ENCODE measurements at regions not wholly inside any gene's neighbourhood (a gene's known extent, or its start where the extent isn't known, plus 50 kb on each side); places are given as distances from the start of the nearest gene placed in this dataset.

- Histone ChIP-seq H3K4me1 (replicated peaks; ENCODE audit: insufficient read depth) (no peaks in the 10 kb centered on the region), H4K20me1 (ENCODE audit: insufficient read depth) (no peaks in the 10 kb centered on the region), H3K4me3 (no peak overlapping the region), H3F3A (ENCODE audit: insufficient read depth, low read depth) (no peaks in the 10 kb centered on the region), H3K27ac (no peak overlapping the region), H3K9me3 (ENCODE audit: insufficient read depth, low read depth) (no peaks in the 10 kb centered on the region), H2AFZ (no peak overlapping the region), H3K79me2 (ENCODE audit: low read depth) (no peaks in the 10 kb centered on the region), H3K27me3 (ENCODE audit: insufficient read depth, low read depth) (peaks cover 23% of the 10 kb centered on the region; the same call in 1 of the 2 replicates), H3K9me2 (ENCODE audit: insufficient read depth) (no peaks in the 10 kb centered on the region), H3K4me2 (no peak overlapping the region), H3K36me3 (ENCODE audit: low read depth) (no peaks in the 10 kb centered on the region)
- BruUV-seq (replicated peaks) = no TSS peak
- DNase-seq = no peak
- ChIA-PET CTCF (no interaction called here), POLR2A (ENCODE audit: unreplicated experiment) (no interaction called here)
- intact Hi-C loops (cut with micrococcal nuclease; ENCODE audit: unreplicated experiment) = no loop called here
- TF ChIP-seq CTCF (conservative IDR thresholded peaks at IDR 0.05) (no peak), EZH2 (IDR thresholded peaks at IDR 0.05; ENCODE audit: low read depth) (no peak)
Observed at GRCh38 chr1:95438218-95438948, 204.4 kb downstream of the RWDD3 start.

GRCh38 chr1:95440511-95440910 is 206.5 kb downstream of the RWDD3 start:
- Histone ChIP-seq H2AFZ (no peak overlapping the region), H3K27ac (no peak overlapping the region), H3K9me2 (ENCODE audit: insufficient read depth) (no peaks in the 10 kb centered on the region), H3K79me2 (ENCODE audit: low read depth) (no peaks in the 10 kb centered on the region), H3K9me3 (ENCODE audit: insufficient read depth, low read depth) (no peaks in the 10 kb centered on the region), H4K20me1 (ENCODE audit: insufficient read depth) (no peaks in the 10 kb centered on the region), H3K4me3 (no peak overlapping the region), H3K36me3 (ENCODE audit: low read depth) (no peaks in the 10 kb centered on the region), H3K27me3 (ENCODE audit: insufficient read depth, low read depth) (peaks cover 22% of the 10 kb centered on the region; the same call in 1 of the 2 replicates), H3F3A (ENCODE audit: insufficient read depth, low read depth) (no peaks in the 10 kb centered on the region), H3K4me2 (no peak overlapping the region), H3K4me1 (replicated peaks; ENCODE audit: insufficient read depth) (no peaks in the 10 kb centered on the region)
- intact Hi-C loops (cut with micrococcal nuclease; ENCODE audit: unreplicated experiment) = no loop called here
- DNase-seq = no peak
- TF ChIP-seq CTCF (conservative IDR thresholded peaks at IDR 0.05) (no peak), EZH2 (IDR thresholded peaks at IDR 0.05; ENCODE audit: low read depth) (no peak)
- BruUV-seq (replicated peaks) = no TSS peak
- POLR2A ChIA-PET (ENCODE audit: unreplicated experiment) = no interaction called here
- CTCF ChIA-PET = no interaction called here

GRCh38 chr1:95449516-95449915 is 215.5 kb downstream of the RWDD3 start:
- no peaks in the 10 kb centered on the region for H3F3A ChIP-seq (ENCODE audit: insufficient read depth, low read depth)
- H3K4me1 ChIP-seq (replicated peaks; ENCODE audit: insufficient read depth) = no peaks in the 10 kb centered on the region
- no peak for TF ChIP-seq EZH2 (IDR thresholded peaks at IDR 0.05; ENCODE audit: low read depth)
- TF ChIP-seq CTCF (conservative IDR thresholded peaks at IDR 0.05) = no peak
- peaks cover 14% of the 10 kb centered on the region; the same call in 1 of the 2 replicates for H3K27me3 ChIP-seq (ENCODE audit: insufficient read depth, low read depth)
- no peaks in the 10 kb centered on the region for H4K20me1 ChIP-seq (ENCODE audit: insufficient read depth)
- BruUV-seq (replicated peaks) = no TSS peak
- no peaks in the 10 kb centered on the region for H3K9me2 ChIP-seq (ENCODE audit: insufficient read depth)
- H3K4me2 ChIP-seq = no peak overlapping the region
- ChIA-PET POLR2A (ENCODE audit: unreplicated experiment) (no interaction called here), CTCF (no interaction called here)
- H3K27ac ChIP-seq = no peak overlapping the region
- intact Hi-C loops (cut with micrococcal nuclease; ENCODE audit: unreplicated experiment) = no loop called here
- no peaks in the 10 kb centered on the region for H3K79me2 ChIP-seq (ENCODE audit: low read depth)
- no peak for DNase-seq
- no peak overlapping the region for H2AFZ ChIP-seq
- no peak overlapping the region for H3K4me3 ChIP-seq
- H3K9me3 ChIP-seq (ENCODE audit: insufficient read depth, low read depth) = 0 out of 2 replicates have a peak, but pooled peaks cover 3% of the 10 kb centered on the region
- H3K36me3 ChIP-seq (ENCODE audit: low read depth) = no peaks in the 10 kb centered on the region

Measured in PC-9 (cell line).